ENCODE measurements at regions not wholly inside any gene's neighbourhood (a gene's known extent, or its start where the extent isn't known, plus 50 kb on each side); places are given as distances from the start of the nearest gene placed in this dataset.

- TF ChIP-seq CTCF (IDR thresholded peaks at IDR 0.05), result peak in 1 of 5 experiments; percentile 9
- TF ChIP-seq EP300 (IDR thresholded peaks at IDR 0.05), result no peak
- no peak for TF ChIP-seq POLR2A (IDR thresholded peaks at IDR 0.05)
- Histone ChIP-seq H3K4me1 (no peaks in the 10 kb centered on the region), H3K9me3 (no peaks in the 10 kb centered on the region), H3K36me3 (no peaks in the 10 kb centered on the region), H3K27ac (no peak overlapping the region), H3K27me3 (no peaks in the 10 kb centered on the region), H3K4me3 (no peak overlapping the region)
- no peak for DNase-seq (ENCODE audit: low spot score in 2 of 2)
- 61% methylated on average over 1 of the region's 1 CpG for WGBS, 2 donors
These were observed 101.9 kb upstream of the KCNH8 start for GRCh38 chr3:19046440-19046839.

- 45 to 54% methylated on average over 4 of the region's 4 CpGs for WGBS, 2 donors
- H3K27me3 ChIP-seq, result no peaks in the 10 kb centered on the region
- peaks cover 0 to 9% (median 0%) of the 10 kb centered on the region in 4 donors for H3K9me3 ChIP-seq
- TF ChIP-seq EP300 (IDR thresholded peaks at IDR 0.05) (no peak), POLR2A (IDR thresholded peaks at IDR 0.05) (no peak), CTCF (IDR thresholded peaks at IDR 0.05) (no peak)
- no peak for DNase-seq (ENCODE audit: low spot score in 2 of 2)
- H3K36me3 ChIP-seq, result no peaks in the 10 kb centered on the region
- H3K4me3 ChIP-seq, result no peak overlapping the region
- H3K27ac ChIP-seq, result no peak overlapping the region
- H3K4me1 ChIP-seq, result no peaks in the 10 kb centered on the region
These were observed 117.8 kb upstream of the KCNH8 start for GRCh38 chr3:19030522-19030839.

GRCh38 chr3:19029837-19030521 lies 118.3 kb upstream of the KCNH8 start:
- TF ChIP-seq EP300 (IDR thresholded peaks at IDR 0.05), result no peak
- no peak for TF ChIP-seq POLR2A (IDR thresholded peaks at IDR 0.05)
- TF ChIP-seq CTCF (IDR thresholded peaks at IDR 0.05), result no peak
- no peak overlapping the region for H3K4me3 ChIP-seq
- no peaks in the 10 kb centered on the region for H3K27me3 ChIP-seq
- H3K4me1 ChIP-seq, result no peaks in the 10 kb centered on the region
- no peak for DNase-seq (ENCODE audit: low spot score in 2 of 2)
- WGBS, 2 donors, result 88 to 100% methylated on average over 2 of the region's 2 CpGs
- H3K9me3 ChIP-seq, result peaks cover 0 to 5% (median 0%) of the 10 kb centered on the region in 4 donors
- H3K27ac ChIP-seq, result no peak overlapping the region
- no peaks in the 10 kb centered on the region for H3K36me3 ChIP-seq

- no peak for DNase-seq (ENCODE audit: low spot score in 2 of 2)
- H3K27ac ChIP-seq, result no peak overlapping the region
- WGBS, 2 donors, result 86 to 91% methylated on average over 1 of the region's 1 CpG
These were observed 122.9 kb upstream of the KCNH8 start for GRCh38 chr3:19025441-19025840.

GRCh38 chr3:19022546-19022945 lies 125.8 kb upstream of the KCNH8 start:
- no peaks in the 10 kb centered on the region for H3K4me1 ChIP-seq
- no peak for DNase-seq (ENCODE audit: low spot score in 2 of 2)
- no peak overlapping the region for H3K4me3 ChIP-seq
- H3K27me3 ChIP-seq, result no peaks in the 10 kb centered on the region
- 64 to 70% methylated on average over 4 of the region's 4 CpGs for WGBS, 2 donors
- no peak for TF ChIP-seq POLR2A (IDR thresholded peaks at IDR 0.05)
- TF ChIP-seq CTCF (IDR thresholded peaks at IDR 0.05), result no peak
- no peak for TF ChIP-seq EP300 (IDR thresholded peaks at IDR 0.05)
- no peaks in the 10 kb centered on the region for H3K9me3 ChIP-seq
- no peaks in the 10 kb centered on the region for H3K36me3 ChIP-seq
- no peak overlapping the region for H3K27ac ChIP-seq

More at GRCh38 chr3:19025441-19025840, 122.9 kb upstream of the KCNH8 start:
- no peaks in the 10 kb centered on the region for H3K27me3 ChIP-seq
- H3K36me3 ChIP-seq, result no peaks in the 10 kb centered on the region
- H3K4me3 ChIP-seq, result no peak overlapping the region
- TF ChIP-seq EP300 (IDR thresholded peaks at IDR 0.05) (no peak), CTCF (IDR thresholded peaks at IDR 0.05) (no peak), POLR2A (IDR thresholded peaks at IDR 0.05) (no peak)
- no peaks in the 10 kb centered on the region for H3K9me3 ChIP-seq
- H3K4me1 ChIP-seq, result no peaks in the 10 kb centered on the region
